DMS53 (cell line): ENCODE measurements at regions not wholly inside any gene's neighbourhood (a gene's known extent, or its start where the extent isn't known, plus 50 kb on each side); places are given as distances from the start of the nearest gene placed in this dataset.

Experiments
- DNase-seq: peaks from one replicate; lab custom pipeline; 2025; lab: John Stamatoyannopoulos, UW

DNA sequence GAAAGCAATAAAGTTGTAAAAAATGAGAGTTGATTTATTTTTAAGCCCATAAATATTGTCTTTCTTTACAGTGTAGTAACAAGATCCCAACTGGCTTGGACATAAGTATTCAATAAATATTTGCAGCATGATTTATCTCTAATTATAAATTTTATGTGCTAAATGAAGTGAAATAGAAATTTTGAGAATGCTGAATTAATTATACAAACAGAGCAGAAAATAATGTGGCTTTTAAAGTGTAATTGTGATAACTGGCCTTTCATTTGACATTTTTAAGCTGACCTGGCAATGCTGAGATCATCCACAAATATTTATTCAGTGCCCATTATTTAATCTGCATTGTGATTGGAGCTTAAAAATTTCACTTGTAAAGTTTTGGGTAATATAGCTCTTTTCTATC is 201.6 kb upstream of the NAV3 start:
- no peak for DNase-seq

DNA sequence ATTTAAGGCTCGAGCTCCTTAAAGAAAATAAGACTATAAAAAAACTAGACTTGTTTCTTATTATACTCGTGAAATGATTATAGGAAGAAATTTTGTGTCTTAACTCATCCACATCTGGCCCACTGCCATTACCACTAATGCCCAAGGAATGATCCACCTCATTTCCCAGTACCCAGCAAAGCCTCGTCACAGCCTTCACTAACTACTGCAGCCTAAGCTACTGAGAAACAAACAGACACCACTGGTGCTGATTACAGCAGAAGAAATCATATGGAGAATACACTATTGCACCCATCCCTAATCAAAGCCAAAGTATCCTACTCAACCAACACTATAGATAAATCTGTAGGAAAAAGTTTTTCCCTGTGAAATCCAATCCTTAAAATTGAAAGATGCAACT is 205.3 kb upstream of the NAV3 start:
- DNase-seq = no peak

DNA sequence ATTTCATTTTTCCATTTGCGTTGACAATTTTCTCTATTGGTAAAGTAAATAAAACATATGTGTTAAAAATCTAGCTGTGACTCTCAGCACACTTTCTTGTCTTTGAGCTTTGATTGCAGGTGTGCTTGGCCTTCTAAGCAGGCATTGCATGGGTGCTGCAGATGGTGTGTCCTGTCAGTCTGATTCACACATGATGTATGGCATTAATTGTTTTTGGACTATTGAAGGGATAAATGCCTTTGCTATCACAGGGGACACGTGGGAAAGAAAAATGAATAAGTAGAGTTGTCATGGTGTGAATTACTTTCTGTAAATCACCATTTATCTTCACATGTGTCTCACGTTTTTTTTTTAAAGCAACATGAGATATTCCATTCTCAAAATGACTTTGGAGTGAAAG is 211.3 kb upstream of the NAV3 start:
- no peak for DNase-seq

DNA sequence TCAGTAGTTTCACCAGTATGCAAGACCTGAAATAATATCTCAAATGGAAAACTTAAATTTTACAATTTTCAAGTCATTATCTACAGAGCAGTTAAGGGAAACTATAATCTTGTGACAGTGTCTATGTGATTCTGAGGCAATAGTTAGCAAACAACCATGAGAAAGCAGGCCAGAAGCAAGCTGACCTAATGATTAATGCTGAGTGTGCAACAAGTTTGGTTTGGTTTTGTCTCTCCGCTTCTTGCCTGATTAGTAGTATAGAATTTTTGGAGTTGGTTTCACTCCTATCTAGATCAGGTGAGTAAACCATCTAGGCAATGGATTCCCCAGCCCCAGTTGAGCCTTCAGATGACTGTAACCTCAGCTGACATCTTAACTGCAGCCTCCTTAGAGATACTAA is 212.9 kb upstream of the NAV3 start:
- no peak for DNase-seq

DNA sequence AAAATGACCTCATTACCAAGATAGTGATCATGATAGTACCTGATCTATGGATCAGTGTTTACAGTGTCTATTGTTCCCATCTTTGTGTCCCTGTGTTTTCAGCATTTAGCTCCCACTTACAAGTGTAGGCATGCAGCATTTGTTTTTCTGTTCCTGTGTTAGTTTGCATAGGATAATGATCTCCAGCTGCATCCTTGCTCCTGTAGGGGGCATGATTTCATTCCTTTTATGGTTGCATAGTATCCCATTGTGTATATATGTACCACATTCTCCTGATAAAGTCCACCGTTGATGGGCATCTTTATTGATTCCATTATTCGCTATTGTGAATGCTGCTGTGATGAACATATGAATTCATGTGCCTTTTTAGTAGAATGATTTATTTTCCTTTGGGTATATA is 215.4 kb upstream of the NAV3 start:
- peak; percentile 73 for DNase-seq

DNA sequence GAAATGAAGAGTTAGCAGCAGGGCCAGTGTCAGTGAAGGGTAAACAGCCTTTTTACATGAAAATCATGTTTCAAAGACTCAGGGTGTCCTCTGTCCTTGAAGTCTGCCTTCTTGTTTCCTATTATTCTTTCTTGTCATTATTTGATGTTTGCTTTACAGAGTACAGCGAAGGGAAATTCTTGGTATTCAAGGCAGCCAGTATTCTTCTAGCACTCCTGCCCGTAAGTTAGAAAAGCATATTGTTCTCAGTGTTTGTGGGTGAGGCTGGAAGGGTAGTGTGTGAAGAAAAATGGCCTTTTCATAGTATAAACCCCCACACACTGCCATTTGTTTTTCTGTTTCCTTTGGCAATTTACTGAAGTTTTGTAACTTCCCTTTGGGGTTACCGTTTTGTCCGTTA is 217.3 kb upstream of the NAV3 start:
- DNase-seq = no peak

DNA sequence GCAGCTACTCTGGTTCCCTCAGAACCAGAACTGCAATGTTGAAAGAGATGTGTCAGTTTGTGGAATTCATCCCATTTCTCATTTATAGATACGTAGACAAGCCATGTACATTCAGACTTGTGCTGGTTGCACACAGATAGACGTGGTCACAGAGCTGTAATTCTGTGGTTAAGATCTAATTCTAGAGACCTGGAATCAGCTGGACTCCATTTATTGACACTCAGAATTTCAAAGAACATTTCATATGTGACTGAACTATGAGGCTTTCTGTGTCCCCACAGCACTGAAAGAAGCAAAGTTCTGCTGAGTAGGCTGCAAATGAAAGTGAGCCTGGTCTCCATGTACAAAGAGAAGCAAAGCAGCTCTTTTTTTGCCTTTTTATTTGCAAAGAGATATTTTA is 220.2 kb upstream of the NAV3 start:
- no peak for DNase-seq

DNA sequence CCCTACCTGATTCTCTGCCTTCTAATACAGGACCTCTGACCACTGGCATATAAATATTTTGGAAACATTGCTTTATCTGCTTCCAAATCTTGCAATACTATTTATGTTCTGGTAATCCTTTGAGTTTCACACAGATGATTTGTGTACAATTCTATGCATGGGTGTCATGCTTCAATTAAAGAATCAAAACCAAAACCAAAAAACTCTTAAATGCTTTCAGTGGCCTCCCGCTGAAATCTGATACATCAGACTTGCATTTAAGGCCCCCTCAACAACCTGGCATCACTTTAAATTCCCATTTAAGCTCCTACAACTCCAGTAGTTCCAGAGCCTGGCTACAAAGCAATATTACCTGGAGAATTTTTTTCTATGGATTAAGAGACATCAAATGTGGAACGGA is 221.7 kb upstream of the NAV3 start:
- DNase-seq = no peak

DNA sequence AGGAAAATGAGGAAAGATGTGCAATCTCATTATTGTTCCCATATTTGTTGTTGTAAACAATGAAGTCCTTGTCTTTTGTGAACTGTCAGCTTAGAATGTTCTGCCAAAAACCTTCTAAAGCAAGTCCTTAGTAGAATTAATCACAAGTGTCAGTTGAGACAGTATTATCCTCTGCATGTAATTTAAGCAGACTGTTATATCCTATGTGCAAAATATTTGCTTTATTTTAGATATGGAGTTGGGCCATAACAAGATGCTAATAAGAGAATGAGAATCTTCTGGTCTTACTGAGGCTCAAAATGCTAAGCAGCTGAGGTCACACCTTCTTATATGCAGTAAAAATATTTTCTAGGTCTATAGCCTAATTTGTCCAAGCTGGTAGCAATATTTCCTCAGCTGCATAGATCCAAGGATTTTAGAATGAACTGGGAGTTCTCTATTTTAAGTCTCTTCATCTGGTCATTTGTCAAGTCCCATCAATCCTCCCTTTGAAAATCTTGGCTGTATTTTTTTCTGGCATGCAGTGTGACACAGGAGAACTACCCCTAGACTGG is 222.3 kb upstream of the NAV3 start:
- no peak for DNase-seq

DNA sequence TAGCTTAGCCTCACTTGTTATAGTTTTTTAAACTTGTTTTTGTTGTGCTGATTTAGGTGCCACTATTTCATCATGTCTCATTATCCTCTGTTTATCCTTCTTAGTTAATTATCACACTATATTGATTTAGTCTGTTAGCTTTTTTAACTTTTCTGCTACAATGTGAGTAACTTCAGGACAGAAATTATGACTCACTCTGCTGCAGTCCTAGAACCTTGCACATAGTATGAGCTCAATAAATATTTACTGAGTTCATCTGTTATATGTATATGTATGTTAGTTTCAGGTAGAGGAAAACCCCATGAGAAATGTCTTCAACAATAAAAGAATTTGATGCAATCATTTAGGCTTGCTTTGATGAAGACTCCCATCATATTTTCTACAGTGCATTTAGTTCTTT is 224.3 kb upstream of the NAV3 start:
- no peak for DNase-seq

DNA sequence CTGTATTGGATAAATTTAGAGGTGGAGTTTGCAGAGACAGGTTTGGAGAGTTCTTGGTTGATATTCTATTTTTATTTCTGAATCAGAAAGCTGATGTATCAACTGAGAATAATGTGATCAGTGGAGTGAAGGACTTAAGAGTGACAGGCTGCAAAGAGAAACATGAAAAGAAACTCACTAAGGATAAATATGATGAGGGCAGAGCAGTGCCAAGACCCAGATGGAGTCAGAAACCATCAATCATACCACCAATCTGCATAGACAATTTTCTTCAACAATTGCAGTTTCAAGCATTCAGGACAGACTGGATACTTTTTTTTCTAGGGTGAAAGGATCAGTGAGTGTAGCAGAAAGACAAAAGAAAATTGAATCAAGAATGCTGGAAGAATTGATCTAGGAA is 226.7 kb upstream of the NAV3 start:
- no peak for DNase-seq

DNA sequence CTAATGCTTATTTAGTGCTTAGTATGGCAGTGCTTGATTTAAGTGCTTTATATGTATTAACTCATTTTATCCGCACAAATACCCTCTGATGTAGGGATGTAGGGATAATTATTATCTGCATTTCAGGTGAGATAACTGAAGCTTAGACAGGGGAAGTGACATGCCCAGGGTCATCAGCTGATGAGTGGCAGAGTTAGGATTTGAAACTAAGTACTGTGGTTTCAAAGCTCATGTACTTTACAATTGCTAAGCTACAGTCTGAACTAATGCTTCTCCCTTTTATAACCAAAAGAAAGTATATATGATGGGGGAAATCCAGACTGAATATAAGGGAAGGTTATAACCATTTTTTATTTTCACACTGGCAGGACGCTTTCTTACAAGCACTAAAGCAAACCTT is 229.6 kb upstream of the NAV3 start:
- no peak for DNase-seq

DNA sequence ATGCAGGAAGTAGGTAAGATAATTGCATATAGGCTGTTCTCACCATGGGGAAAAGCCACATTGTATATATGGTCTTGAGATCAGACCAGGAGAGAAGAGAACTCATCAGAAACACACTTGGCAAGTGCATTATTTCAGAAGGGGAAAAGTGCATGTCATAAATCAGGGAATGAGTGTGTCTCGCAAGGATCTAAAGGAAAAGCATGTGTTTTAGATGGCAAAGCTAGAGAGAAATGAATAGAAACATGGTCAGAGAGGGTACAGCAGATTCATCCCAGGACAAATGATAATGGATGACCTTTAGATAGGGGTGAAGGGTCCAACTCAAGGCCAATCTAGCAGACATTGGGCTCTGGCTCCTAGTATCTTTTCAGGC is 230.2 kb upstream of the NAV3 start:
- DNase-seq = no peak

DNA sequence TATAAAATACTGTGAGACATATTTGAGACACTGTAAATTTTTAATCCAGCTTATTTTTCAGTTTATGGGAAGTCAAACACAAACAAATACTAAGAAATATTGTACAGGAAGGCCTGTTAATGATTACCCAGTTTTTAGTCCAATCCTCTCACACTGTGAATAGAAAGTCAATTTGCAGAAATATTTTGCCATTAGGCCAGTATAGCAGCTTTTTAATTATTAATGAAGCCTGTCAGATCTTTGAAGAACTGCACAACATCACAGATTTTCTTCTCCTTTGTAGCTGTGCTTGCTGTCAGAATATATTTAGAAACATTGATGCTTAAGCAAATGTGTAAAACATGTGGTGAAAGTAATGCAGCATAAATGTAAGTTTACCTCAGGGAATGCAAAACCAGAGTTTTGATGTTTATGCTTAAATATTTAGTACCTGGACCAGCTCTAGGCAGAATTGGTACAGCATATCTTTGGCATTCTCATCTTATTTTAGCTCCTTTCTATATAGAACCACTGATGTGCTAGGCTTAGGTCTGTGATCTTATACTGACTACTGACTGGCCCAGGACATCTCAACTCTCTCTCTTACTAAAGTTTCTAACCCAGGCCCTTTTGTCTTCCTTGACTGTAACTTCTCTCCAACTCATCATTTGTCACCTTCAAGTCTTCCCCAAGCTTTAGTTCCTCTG is 230.8 kb upstream of the NAV3 start:
- DNase-seq = peak; percentile 61

DNA sequence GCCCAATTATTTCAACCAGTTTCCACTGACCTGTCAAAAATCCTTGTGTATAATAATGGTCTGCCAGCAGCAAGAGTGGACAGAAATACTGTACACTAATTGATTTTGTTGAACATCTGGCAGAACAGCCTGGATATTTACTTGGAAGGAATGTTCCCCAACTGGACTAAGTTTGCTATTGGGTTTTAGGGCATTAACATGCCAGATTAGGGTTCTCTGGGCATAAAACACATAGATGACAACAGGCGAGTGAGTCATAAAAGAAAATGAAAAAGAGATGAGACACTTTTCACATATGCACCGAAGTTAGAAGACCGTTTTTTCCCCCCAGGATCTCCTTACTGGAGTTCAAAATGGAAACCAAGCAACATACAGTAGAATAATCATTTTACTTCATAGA is 236.3 kb upstream of the NAV3 start:
- DNase-seq = no peak

DNA sequence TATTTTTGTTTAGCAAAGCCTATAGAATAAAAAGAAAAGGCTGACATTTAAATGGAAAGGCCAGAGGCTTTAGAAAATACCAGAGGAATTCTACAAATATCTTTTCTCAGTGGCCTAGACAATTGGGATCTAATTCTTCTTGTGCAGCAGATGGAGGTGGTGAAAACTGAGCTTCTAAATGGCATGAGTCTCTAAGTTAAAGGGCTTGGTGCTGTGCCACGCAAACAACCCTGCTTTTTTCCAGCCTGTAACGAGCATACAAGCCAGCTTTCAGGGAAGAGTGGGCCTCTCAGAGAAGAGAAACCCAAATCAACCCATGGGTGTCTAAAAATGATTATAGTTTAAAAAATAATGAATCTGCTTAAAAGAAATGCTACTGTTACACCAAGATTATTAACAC is 237.9 kb upstream of the NAV3 start:
- DNase-seq = no peak

DNA sequence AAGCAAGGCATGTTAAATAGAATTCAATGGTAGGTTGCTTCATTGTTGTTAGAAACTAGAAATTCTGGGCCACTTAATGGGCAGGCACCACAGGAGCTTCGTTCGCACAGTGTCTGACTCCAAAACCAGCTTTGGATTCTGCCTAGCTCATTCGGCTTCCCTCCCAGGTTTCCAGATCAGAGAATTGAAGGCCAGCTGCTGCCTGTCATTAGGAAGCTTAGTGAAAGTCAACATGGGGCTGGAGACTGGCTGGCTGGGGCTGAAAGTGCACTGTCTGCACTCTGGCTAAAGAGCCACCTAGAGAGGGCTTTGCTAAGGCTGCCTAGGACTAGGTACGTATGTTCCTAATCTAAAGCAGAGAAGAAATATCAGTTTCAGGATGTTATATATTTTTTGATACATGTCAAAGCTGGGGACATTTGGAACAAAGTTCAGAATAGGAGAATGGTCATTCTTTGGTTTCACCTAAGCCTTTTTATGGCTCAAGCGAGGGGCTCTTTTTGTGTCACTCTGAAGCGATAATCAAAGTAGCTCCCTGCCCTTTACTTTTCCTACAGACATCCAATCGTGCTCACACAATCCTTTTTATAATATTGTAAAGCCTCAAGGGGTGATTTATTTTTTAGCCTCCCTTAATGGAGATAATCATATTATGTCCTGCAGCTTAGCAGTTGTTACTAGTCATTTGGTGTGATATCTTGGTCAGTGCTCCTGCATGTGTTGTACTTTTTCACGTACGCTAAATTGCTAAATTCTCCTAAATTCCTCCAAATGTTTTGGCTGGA is 238.5 kb upstream of the NAV3 start:
- peak; percentile 80 for DNase-seq

DNA sequence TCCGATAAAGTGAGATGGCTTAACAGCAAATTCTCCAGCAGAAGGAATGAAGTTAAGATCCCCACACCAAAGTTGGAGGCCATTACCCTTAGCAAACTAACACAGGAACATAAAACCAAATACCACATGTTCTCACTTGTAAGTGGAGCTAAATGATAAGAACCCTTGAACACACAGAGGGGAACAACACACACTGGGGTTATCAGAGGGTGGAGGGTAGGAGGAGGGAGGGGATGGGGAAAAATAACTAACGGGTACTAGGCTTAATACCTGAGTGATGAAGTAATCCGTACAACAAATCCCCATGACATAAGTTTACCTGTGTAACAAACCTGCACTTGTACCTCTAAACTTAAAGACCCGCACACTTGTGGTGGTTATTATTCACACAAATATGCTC is 240.4 kb upstream of the NAV3 start:
- no peak for DNase-seq

DNA sequence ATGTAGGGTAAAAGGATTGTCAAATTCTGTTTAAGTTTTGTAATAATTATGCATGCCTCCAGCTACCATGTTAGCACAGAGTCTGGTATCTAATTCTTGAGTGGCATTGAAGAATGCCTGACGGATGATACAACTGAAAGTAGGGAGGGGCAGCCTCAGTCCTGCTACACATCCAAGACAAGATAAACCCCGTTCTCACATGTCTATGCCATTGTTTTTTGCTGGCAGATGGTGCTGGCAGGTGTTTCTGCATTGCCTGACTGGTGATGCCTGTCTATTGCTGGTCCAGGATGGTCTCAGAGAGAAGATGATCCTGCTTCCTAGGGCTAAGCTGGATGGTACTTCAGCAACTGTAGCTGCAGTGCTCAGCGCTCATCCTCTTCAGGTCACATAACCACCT is 245.8 kb upstream of the NAV3 start:
- DNase-seq = peak; percentile 12

DNA sequence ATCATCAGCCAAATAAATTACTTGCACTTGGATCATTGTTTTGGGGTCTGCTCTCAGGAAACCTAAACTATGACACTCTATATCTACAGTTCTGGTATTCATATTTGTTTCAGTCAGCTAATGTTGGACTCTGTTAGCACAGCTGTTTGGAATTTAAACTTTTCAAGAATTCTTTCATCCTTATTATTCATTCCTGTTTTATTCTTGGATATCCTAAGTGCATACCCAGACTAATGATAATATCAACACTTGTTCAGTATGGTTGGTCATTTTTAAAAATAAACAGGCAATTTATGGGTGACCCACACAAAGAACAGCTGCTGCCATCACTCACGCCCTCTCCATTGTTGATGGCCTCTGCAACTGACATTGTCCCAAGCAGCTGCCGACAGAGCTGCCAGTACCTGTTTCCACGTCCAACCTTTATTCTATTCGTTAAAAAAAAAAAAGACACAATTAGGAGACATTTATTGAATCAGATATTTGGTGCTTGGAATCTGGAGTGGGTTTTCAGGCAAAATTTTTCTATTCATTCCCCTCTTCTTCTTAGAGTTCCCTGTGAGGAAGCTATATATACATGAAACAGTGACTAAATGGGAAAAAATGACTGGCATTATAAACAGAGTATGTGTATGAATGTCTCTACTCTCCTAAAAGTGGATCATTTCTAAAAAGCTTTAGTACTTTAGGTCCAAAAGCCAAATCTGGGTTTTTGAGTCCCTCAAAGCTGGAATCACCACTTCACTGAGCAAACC is 252.1 kb upstream of the NAV3 start:
- no peak for DNase-seq

DNA sequence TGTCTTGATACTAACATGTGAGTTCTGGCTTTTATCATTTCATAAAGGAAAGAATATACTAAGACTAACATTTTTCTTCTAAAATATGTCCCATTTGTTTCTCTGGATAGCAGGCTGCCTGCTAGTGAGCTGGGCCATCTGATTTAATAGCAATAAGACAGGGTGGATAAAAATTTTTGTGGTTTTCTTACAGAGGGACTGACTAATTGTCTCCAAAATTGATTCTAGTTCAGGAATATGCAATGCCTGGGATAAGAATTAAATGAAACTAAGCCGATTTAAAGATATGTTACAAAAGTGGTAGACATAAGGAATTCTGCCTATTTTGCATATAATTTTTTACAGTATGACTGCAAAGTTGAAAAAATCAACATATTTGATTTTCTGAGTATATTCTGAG is 252.9 kb upstream of the NAV3 start:
- no peak for DNase-seq

DNA sequence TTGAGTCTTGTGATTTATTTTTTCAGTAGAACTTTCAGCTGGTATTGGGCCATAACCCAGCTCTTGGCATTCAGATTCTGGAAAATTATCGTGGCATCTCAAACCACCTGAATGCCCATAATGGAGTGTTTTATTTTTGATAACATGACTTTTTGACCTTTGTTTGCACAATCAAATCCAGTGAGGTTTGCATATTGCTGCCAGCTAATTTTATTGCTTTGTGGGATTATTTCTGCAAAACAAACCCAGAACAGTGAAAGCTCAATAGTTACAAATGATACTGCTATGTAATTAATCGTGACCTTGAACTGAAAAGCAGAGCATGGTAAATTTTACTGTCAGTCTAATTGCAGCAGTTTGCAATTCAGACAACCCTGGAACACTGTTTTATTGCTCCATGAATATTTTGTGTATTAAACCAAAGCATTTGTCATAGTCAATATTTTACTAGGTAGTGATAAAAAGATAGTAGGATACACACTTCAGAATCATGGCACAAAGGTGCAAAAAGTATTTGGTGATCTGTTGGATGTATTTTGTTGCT is 255.2 kb upstream of the NAV3 start:
- DNase-seq = no peak

DNA sequence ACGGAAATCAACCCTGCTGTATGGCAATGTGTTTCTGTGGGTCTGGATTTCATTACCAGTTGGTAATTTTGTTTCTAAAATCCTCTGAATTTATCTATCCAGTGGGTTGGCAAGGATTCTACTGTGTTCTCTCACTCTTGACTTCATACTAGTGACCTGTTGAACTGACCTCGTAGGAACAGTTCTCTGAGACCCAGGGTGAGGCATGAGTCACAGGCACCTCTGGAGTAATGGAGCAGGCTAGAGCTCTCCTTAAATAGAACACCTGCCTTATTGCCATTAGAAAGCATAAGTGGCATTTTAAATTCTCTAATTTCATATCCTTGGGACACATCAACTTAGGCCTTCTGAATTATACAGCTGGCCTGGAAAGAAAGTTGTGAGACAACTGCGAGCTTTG is 258.3 kb upstream of the NAV3 start:
- peak; percentile 36 for DNase-seq
